Medulla oblongata (tissue), 1 donor: ENCODE measurements at regions not wholly inside any gene's neighbourhood (a gene's known extent, or its start where the extent isn't known, plus 50 kb on each side); places are given as distances from the start of the nearest gene placed in this dataset.

Experiments
- DNase-seq: peaks from one replicate; pipeline ENCODE4 v3.0.0-alpha.2; 2015; ENCODE audit errors: extremely low spot score

- DNase-seq = no peak
Observed at GRCh38 chr2:126558029-126558428, 97.9 kb upstream of the GYPC start.

GRCh38 chr2:126568734-126569133 is 87.2 kb upstream of the GYPC start:
- no peak for DNase-seq

- DNase-seq = no peak
Observed at GRCh38 chr2:126571403-126571802, 84.6 kb upstream of the GYPC start.

GRCh38 chr2:126575631-126576030 is 80.3 kb upstream of the GYPC start:
- no peak for DNase-seq

- no peak for DNase-seq
Observed at GRCh38 chr2:126579868-126580267, 76.1 kb upstream of the GYPC start.

GRCh38 chr2:126586317-126586716 is 69.6 kb upstream of the GYPC start:
- DNase-seq = no peak

- no peak for DNase-seq
Observed at GRCh38 chr2:126599062-126599461, 56.9 kb upstream of the GYPC start.

GRCh38 chr2:126600742-126601141 is 55.2 kb upstream of the GYPC start:
- DNase-seq = no peak

GRCh38 chr2:126602334-126602733 is 53.6 kb upstream of the GYPC start:
- no peak for DNase-seq
